GM23338 (cell line): ENCODE measurements at regions not wholly inside any gene's neighbourhood (a gene's known extent, or its start where the extent isn't known, plus 50 kb on each side); places are given as distances from the start of the nearest gene placed in this dataset.

Experiments used
- ATAC-seq: fragments of 200-7000 bp; cut with Tn5 transposase; 3 replicates; pipeline ENCODE4 v1.9.1; 2020
- DNase-seq: peaks from one replicate; pipeline ENCODE4 v3.0.0-alpha.2; 2015; ENCODE audit warnings: low spot score
- H2AFZ ChIP-seq: fragments of 200-600 bp; sonication (generic); 2 replicates; pipeline ENCODE4 v1.8.0; 2016; ENCODE audit warnings: antibody characterized with exemption, mild to moderate bottlenecking, moderate library complexity
- H3F3A ChIP-seq: fragments of 200-600 bp; sonication (generic); replicated peaks from 2 replicates; pipeline ENCODE4 v1.8.0; 2017; ENCODE audit warnings: antibody characterized with exemption, mixed run types, low read depth
- H3K27ac ChIP-seq: fragments of 200-600 bp; sonication (generic); 2 replicates; pipeline ENCODE4 v1.6.1; 2016; ENCODE audit warnings: low read depth
- H3K27me3 ChIP-seq: fragments of 200-600 bp; sonication (generic); 2 replicates; pipeline ENCODE4 v1.8.0; 2016; ENCODE audit warnings: mild to moderate bottlenecking, mixed run types, moderate library complexity; ENCODE audit not compliant: insufficient read depth
- H3K36me3 ChIP-seq: fragments of 200-600 bp; sonication (generic); 2 replicates; pipeline ENCODE4 v1.8.0; 2016; ENCODE audit warnings: mild to moderate bottlenecking; ENCODE audit not compliant: insufficient read depth
- H3K4me1 ChIP-seq: fragments of 200-600 bp; sonication (generic); 2 replicates; pipeline ENCODE4 v1.8.0; 2016; ENCODE audit warnings: mild to moderate bottlenecking, moderate library complexity; ENCODE audit not compliant: insufficient read depth
- H3K4me2 ChIP-seq: fragments of 200-600 bp; sonication (generic); 2 replicates; pipeline ENCODE4 v1.7.1; 2017; ENCODE audit warnings: mixed run types
- H3K4me3 ChIP-seq: fragments of 200-600 bp; sonication (generic); 2 replicates; pipeline ENCODE4 v1.6.1; 2016; ENCODE audit warnings: mixed run types
- H3K79me2 ChIP-seq: fragments of 200-600 bp; sonication (generic); replicated peaks from 2 replicates; pipeline ENCODE4 v1.8.0; 2017; ENCODE audit warnings: mild to moderate bottlenecking; ENCODE audit not compliant: insufficient read depth
- H3K9me2 ChIP-seq: fragments of 200-600 bp; sonication (generic); 2 replicates; pipeline ENCODE4 v1.8.0; 2017; ENCODE audit not compliant: insufficient read depth
- H4K20me1 ChIP-seq: fragments of 200-600 bp; sonication (generic); replicated peaks from 2 replicates; pipeline ENCODE4 v1.8.0; 2017; ENCODE audit warnings: mild to moderate bottlenecking; ENCODE audit not compliant: insufficient read depth
- H3K27ac Mint-ChIP-seq: 2 replicates; pipeline ENCODE4 v1.8.0; 2020; ENCODE audit warnings: inconsistent platforms, mild to moderate bottlenecking, moderate library complexity, mixed read lengths
- H3K27me3 Mint-ChIP-seq: 3 replicates; pipeline ENCODE4 v1.8.0; 2022; ENCODE audit warnings: low read depth, mild to moderate bottlenecking, moderate library complexity, mixed read lengths, inconsistent platforms; ENCODE audit not compliant: insufficient read depth, poor library complexity
- H3K36me3 Mint-ChIP-seq: 3 replicates; pipeline ENCODE4 v1.8.0; 2021; ENCODE audit warnings: low read depth, mild to moderate bottlenecking, inconsistent platforms, moderate library complexity, mixed read lengths
- H3K4me1 Mint-ChIP-seq: 3 replicates; pipeline ENCODE4 v1.8.0; 2020; ENCODE audit warnings: mild to moderate bottlenecking, inconsistent platforms, mixed read lengths
- H3K4me3 Mint-ChIP-seq: 3 replicates; pipeline ENCODE4 v1.8.0; 2021; ENCODE audit warnings: moderate library complexity, mild to moderate bottlenecking, inconsistent platforms, mixed read lengths
- H3K9me3 Mint-ChIP-seq: 3 replicates; pipeline ENCODE4 v1.8.0; 2020; ENCODE audit warnings: moderate library complexity, mild to moderate bottlenecking, inconsistent platforms, mixed read lengths
- CREB1 ChIP-seq: fragments of 250-450 bp; sonication (Bioruptor Pico); IDR thresholded peaks from 2 replicates; pipeline ENCODE4 v1.5.0; 2020; ENCODE audit warnings: low read depth, mild to moderate bottlenecking, moderate library complexity
- CTCF ChIP-seq, 2 experiments: fragments of 200-600 bp in 1 of 2; sonication (generic) in 1 of 2; conservative IDR thresholded peaks; 2 replicates each; pipeline versions ENCODE4 v1.5.1 to v1.6.1; 2016 to 2017; ENCODE audit warnings: antibody characterized with exemption in 2 of 2, low read depth in 2 of 2, mild to moderate bottlenecking in 2 of 2, moderate library complexity in 1 of 2
- ETS1 ChIP-seq: IDR thresholded peaks from 2 replicates; pipeline ENCODE4 v1.6.1; 2016; ENCODE audit warnings: antibody characterized with exemption
- EZH2 ChIP-seq: fragments of 200-600 bp; sonication (generic); IDR thresholded peaks from one replicate; pipeline ENCODE4 v1.8.0; 2017; ENCODE audit warnings: antibody characterized with exemption, mild to moderate bottlenecking, low read depth; ENCODE audit not compliant: unreplicated experiment
- EZH2phosphoT487 ChIP-seq: fragments of 200-600 bp; sonication (generic); IDR thresholded peaks from one replicate; pipeline ENCODE4 v1.8.1; 2018; ENCODE audit warnings: antibody characterized with exemption; ENCODE audit not compliant: unreplicated experiment
- JUNB ChIP-seq: IDR thresholded peaks from one replicate; pipeline ENCODE4 v1.6.1; 2016; ENCODE audit warnings: antibody characterized with exemption; ENCODE audit not compliant: unreplicated experiment
- NANOG ChIP-seq: IDR thresholded peaks from 2 replicates; pipeline ENCODE4 v1.6.1; 2016; ENCODE audit warnings: antibody characterized with exemption, borderline replicate concordance
- POLR2AphosphoS5 ChIP-seq: IDR thresholded peaks from 2 replicates; pipeline ENCODE4 v1.6.1; 2016; ENCODE audit warnings: antibody characterized with exemption, low read depth
- REST ChIP-seq: IDR thresholded peaks from one replicate; pipeline ENCODE4 v1.6.1; 2018; ENCODE audit warnings: antibody characterized with exemption; ENCODE audit not compliant: unreplicated experiment
- STAT1 ChIP-seq: IDR thresholded peaks from one replicate; pipeline ENCODE4 v1.6.1; 2016; ENCODE audit warnings: antibody characterized with exemption; ENCODE audit not compliant: unreplicated experiment
- ZNF114 ChIP-seq: fragments of 250-450 bp; sonication (Bioruptor Pico); IDR thresholded peaks from 2 replicates; pipeline ENCODE4 v1.5.0; 2020; ENCODE audit warnings: mild to moderate bottlenecking, moderate library complexity
- ZNF331 ChIP-seq: fragments of 250-450 bp; sonication (Bioruptor Pico); IDR thresholded peaks from 2 replicates; pipeline ENCODE4 v1.5.0; 2020; ENCODE audit warnings: low read depth, mild to moderate bottlenecking, moderate library complexity
- ZNF462 ChIP-seq: fragments of 250-450 bp; sonication (Bioruptor Pico); IDR thresholded peaks from 2 replicates; pipeline ENCODE4 v1.5.0; 2020; ENCODE audit warnings: mild to moderate bottlenecking, moderate library complexity

- Histone ChIP-seq H2AFZ (no peak overlapping the region), H3K9me2 (peaks cover 15% of the 10 kb centered on the region; the same call in 1 of the 2 replicates), H3K79me2 (no peaks in the 10 kb centered on the region), H3K36me3 (no peaks in the 10 kb centered on the region; the same call in 1 of the 2 replicates), H3K27ac (no peak overlapping the region), H4K20me1 (no peaks in the 10 kb centered on the region), H3F3A (no peaks in the 10 kb centered on the region), H3K4me1 (peaks cover 9% of the 10 kb centered on the region; the same call in 1 of the 2 replicates), H3K4me2 (no peak overlapping the region), H3K4me3 (no peak overlapping the region), H3K27me3 (no peaks in the 10 kb centered on the region)
- no peaks in the 10 kb centered on the region; the same call in 2 of the 3 replicates for H3K9me3 Mint-ChIP-seq
- no peak for DNase-seq
- TF ChIP-seq JUNB (no peak), ZNF114 (CRISPR knock-in tag) (no peak), STAT1 (no peak), CTCF (conservative IDR thresholded peaks at IDR 0.05; ENCODE audit: low read depth in 2 of 2) (no peak), ZNF462 (CRISPR knock-in tag) (no peak), REST (no peak), EZH2 (no peak), POLR2AphosphoS5 (no peak), ZNF331 (CRISPR knock-in tag) (no peak), ETS1 (no peak), CREB1 (CRISPR knock-in tag) (no peak), EZH2phosphoT487 (no peak), NANOG (no peak)
- no peak overlapping the region for H3K27ac Mint-ChIP-seq
- no peaks in the 10 kb centered on the region; the same call in 2 of the 3 replicates for H3K36me3 Mint-ChIP-seq
- H3K27me3 Mint-ChIP-seq: no peaks in the 10 kb centered on the region
- H3K4me3 Mint-ChIP-seq: no peak overlapping the region
- ATAC-seq: no peak
- peaks cover 11% of the 10 kb centered on the region for H3K4me1 Mint-ChIP-seq
Measured at GRCh38 chr6:47375426-47375825, 65.7 kb upstream of the TNFRSF21 start.
